IMR-90 (cell line): ENCODE measurements at regions not wholly inside any gene's neighbourhood (a gene's known extent, or its start where the extent isn't known, plus 50 kb on each side); places are given as distances from the start of the nearest gene placed in this dataset.

Experiments
- ATAC-seq: fragments of 200-7000 bp; cut with Tn5 transposase; 2 replicates; pipeline ENCODE4 v1.9.1; 2020; ENCODE audit warnings: low read depth, mild to moderate bottlenecking, moderate library complexity
- BruUV-seq: library from RNA; stranded (reverse); fragments of 400-500 nt; replicated peaks from 2 replicates; lab custom pipeline; 2021; lab: Mats Ljungman, UMichigan
- CTCF ChIA-PET: fragments of 300-600 bp; formaldehyde crosslinking; extraction: SDS; loops from one replicate; lab custom pipeline; 2021; ENCODE audit warnings: antibody characterized with exemption; lab: Yijun Ruan, JAX
- POLR2A ChIA-PET: fragments of 300-600 bp; sonication (Branson Sonifier 250); formaldehyde crosslinking; loops from one replicate; lab custom pipeline; 2022; ENCODE audit warnings: antibody characterized with exemption; ENCODE audit not compliant: unreplicated experiment; lab: Charles Lee
- DNase-seq: peaks from one replicate; pipeline ENCODE4 v3.0.0; 2013
- H2AFZ ChIP-seq: replicated peaks from 2 replicates; pipeline ENCODE3; 2013; ENCODE audit warnings: low read length, mild to moderate bottlenecking; ENCODE audit not compliant: poor library complexity
- H2AK5ac ChIP-seq: 2 replicates; pipeline ENCODE4 v1.6.1; 2013; ENCODE audit warnings: low read depth, low read length, inconsistent platforms
- H2AK9ac ChIP-seq: replicated peaks from 2 replicates; pipeline ENCODE3; 2013; ENCODE audit warnings: mild to moderate bottlenecking, low read depth, low read length, moderate library complexity; ENCODE audit not compliant: poor library complexity
- H2BK120ac ChIP-seq: 2 replicates; pipeline ENCODE4 v1.6.1; 2013; ENCODE audit warnings: low read depth, low read length, inconsistent platforms
- H2BK15ac ChIP-seq: 3 replicates; pipeline ENCODE4 v1.6.1; 2013; ENCODE audit warnings: low read depth, low read length, inconsistent platforms
- H2BK20ac ChIP-seq: 2 replicates; pipeline ENCODE4 v1.6.1; 2013; ENCODE audit warnings: low read depth, mild to moderate bottlenecking, inconsistent platforms, low read length, moderate library complexity
- H2BK5ac ChIP-seq: 2 replicates; pipeline ENCODE4 v1.6.1; 2013; ENCODE audit warnings: mild to moderate bottlenecking, low read depth, low read length, inconsistent platforms; ENCODE audit not compliant: poor library complexity, severe bottlenecking
- H3K14ac ChIP-seq: replicated peaks from 2 replicates; pipeline ENCODE4 v1.6.1; 2013; ENCODE audit warnings: low read depth, low read length, inconsistent platforms
- H3K18ac ChIP-seq: 2 replicates; pipeline ENCODE4 v1.6.1; 2013; ENCODE audit warnings: low read depth, low read length, control low read depth
- H3K23ac ChIP-seq: 2 replicates; pipeline ENCODE4 v1.6.1; 2013; ENCODE audit warnings: low read depth, low read length, inconsistent platforms
- H3K27ac ChIP-seq: 2 replicates; pipeline ENCODE4 v1.5.1; 2013; ENCODE audit warnings: mild to moderate bottlenecking, control low read depth, low read length; ENCODE audit not compliant: insufficient read depth
- H3K27me3 ChIP-seq: 2 replicates; pipeline ENCODE4 v1.6.1; 2013; ENCODE audit warnings: low read length; ENCODE audit not compliant: control insufficient read depth, insufficient read depth
- H3K36me3 ChIP-seq: 2 replicates; pipeline ENCODE4 v1.6.1; 2013; ENCODE audit warnings: low read length, mixed read lengths; ENCODE audit not compliant: control insufficient read depth, insufficient read depth
- H3K4ac ChIP-seq: 2 replicates; pipeline ENCODE4 v1.6.1; 2013; ENCODE audit warnings: low read depth, low read length, inconsistent platforms
- H3K4me1 ChIP-seq: 2 replicates; pipeline ENCODE4 v1.6.1; 2013; ENCODE audit warnings: low read length, mixed read lengths; ENCODE audit not compliant: control insufficient read depth, insufficient read depth
- H3K4me2 ChIP-seq: 2 replicates; pipeline ENCODE4 v1.6.1; 2013; ENCODE audit warnings: low read depth, mild to moderate bottlenecking, control low read depth, low read length, moderate library complexity
- H3K4me3 ChIP-seq: 2 replicates; pipeline ENCODE4 v1.5.1; 2013; ENCODE audit warnings: low read depth, mild to moderate bottlenecking, control low read depth, low read length, moderate library complexity; ENCODE audit not compliant: insufficient read depth
- H3K56ac ChIP-seq: 2 replicates; pipeline ENCODE4 v1.6.1; 2013; ENCODE audit warnings: low read length, inconsistent platforms; ENCODE audit not compliant: insufficient read depth; ENCODE audit errors: extremely low read depth
- H3K79me1 ChIP-seq, 2 experiments: 2 replicates each; pipeline ENCODE4 v1.6.1; 2013; ENCODE audit warnings: low read length in 2 of 2, inconsistent platforms in 1 of 2, low read depth in 1 of 2
- H3K9ac ChIP-seq: 2 replicates; pipeline ENCODE4 v1.6.1; 2013; ENCODE audit warnings: low read depth, low read length, control low read depth
- H3K9me1 ChIP-seq: 2 replicates; pipeline ENCODE4 v1.6.1; 2013; ENCODE audit warnings: low read length, inconsistent platforms; ENCODE audit not compliant: insufficient read depth
- H3K9me3 ChIP-seq: 2 replicates; pipeline ENCODE4 v1.6.1; 2013; ENCODE audit warnings: low read length; ENCODE audit not compliant: control insufficient read depth, insufficient read depth
- H4K20me1 ChIP-seq: 2 replicates; pipeline ENCODE4 v1.6.1; 2013; ENCODE audit warnings: low read length, inconsistent platforms; ENCODE audit not compliant: insufficient read depth
- H4K5ac ChIP-seq: 2 replicates; pipeline ENCODE4 v1.6.1; 2013; ENCODE audit warnings: mild to moderate bottlenecking, low read depth, low read length, control low read depth
- H4K8ac ChIP-seq, 2 experiments: 2 replicates each; pipeline ENCODE4 v1.6.1; 2013; ENCODE audit warnings: low read depth in 2 of 2, low read length in 2 of 2, control low read depth in 1 of 2, inconsistent platforms in 1 of 2
- H4K91ac ChIP-seq: 2 replicates; pipeline ENCODE4 v1.6.1; 2013; ENCODE audit warnings: low read depth, low read length, inconsistent platforms; ENCODE audit not compliant: insufficient read depth
- BHLHE40 ChIP-seq: fragments of 150-350 bp; IDR thresholded peaks from 2 replicates; pipeline ENCODE4 v1.6.1; 2016; ENCODE audit warnings: mild to moderate bottlenecking, low read depth, low read length
- CEBPB ChIP-seq: IDR thresholded peaks from 2 replicates; pipeline ENCODE4 v1.6.1; 2012; ENCODE audit warnings: low read depth, low read length, improper control_type of control experiment
- CTCF ChIP-seq: conservative IDR thresholded peaks from 2 replicates; pipeline ENCODE4 v1.5.1; 2012; ENCODE audit warnings: mild to moderate bottlenecking, low read depth, low read length, improper control_type of control experiment
- ELK1 ChIP-seq: fragments of 150-350 bp; IDR thresholded peaks from 2 replicates; pipeline ENCODE4 v1.6.1; 2016; ENCODE audit warnings: low read depth, mild to moderate bottlenecking, low read length, moderate library complexity, borderline replicate concordance
- MXI1 ChIP-seq: IDR thresholded peaks from 2 replicates; pipeline ENCODE4 v1.6.1; 2012; ENCODE audit warnings: low read depth, mild to moderate bottlenecking, low read length, moderate library complexity, borderline replicate concordance
- NFE2L2 ChIP-seq: fragments of 150-350 bp; IDR thresholded peaks from 2 replicates; pipeline ENCODE4 v1.6.1; 2016; ENCODE audit warnings: low read depth, mild to moderate bottlenecking, low read length
- RAD21 ChIP-seq: IDR thresholded peaks from 2 replicates; pipeline ENCODE4 v1.6.1; 2012; ENCODE audit warnings: low read length, improper control_type of control experiment
- RCOR1 ChIP-seq: IDR thresholded peaks from 2 replicates; pipeline ENCODE4 v1.6.1; 2012; ENCODE audit warnings: mild to moderate bottlenecking, low read length, improper control_type of control experiment; ENCODE audit not compliant: insufficient replicate concordance
- SMC3 ChIP-seq: fragments of 150-350 bp; IDR thresholded peaks from 2 replicates; pipeline ENCODE4 v1.6.1; 2016; ENCODE audit warnings: low read depth, mild to moderate bottlenecking, antibody characterized with exemption, low read length, moderate library complexity
- USF2 ChIP-seq: fragments of 150-350 bp; IDR thresholded peaks from 2 replicates; pipeline ENCODE4 v1.6.1; 2017; ENCODE audit warnings: mild to moderate bottlenecking, antibody characterized with exemption, low read length, low read depth
- WGBS, 2 experiments: methylation state at CpG; one replicate each; pipeline versions ENCODE4 v1.1.5 to v1.1.7; 2013; ENCODE audit warnings: missing lambda C conversion rate in 2 of 2; ENCODE audit not compliant: insufficient read length in 1 of 2; ENCODE audit errors: extremely low coverage in 2 of 2; 5-methylcytosine and 5-hydroxymethylcytosine counted together
- dilution Hi-C: fragments of 300-500 bp; cut with HindIII; formaldehyde crosslinking; loops from one replicate; pipeline ENCODE4 v1.14.3; 2018; ENCODE audit warnings: low sequenced_read_pairs; ENCODE audit not compliant: unreplicated experiment
- in situ Hi-C: fragments of 300-500 bp; cut with MboI; formaldehyde crosslinking; loops from 3 replicates; pipeline ENCODE4 v1.14.3; 2019; ENCODE audit warnings: low sequenced_read_pairs, inconsistent platforms, mixed read lengths
- intact Hi-C: fragments of 100-400 bp; cut with micrococcal nuclease; formaldehyde crosslinking; loops from 2 replicates; pipeline ENCODE4 v1.10.0; 2022

- H2BK15ac ChIP-seq, result no peak overlapping the region
- no peak overlapping the region for H3K23ac ChIP-seq
- H4K91ac ChIP-seq, result no peak overlapping the region
- dilution Hi-C loops (no loop called here), in situ Hi-C loops (no loop called here), intact Hi-C loops (no loop called here)
- H2AK9ac ChIP-seq, result no peak overlapping the region
- H2AFZ ChIP-seq, result no peak overlapping the region
- H3K4ac ChIP-seq, result no peak overlapping the region
- H3K9ac ChIP-seq, result no peak overlapping the region
- ChIA-PET POLR2A (no interaction called here), CTCF (no interaction called here)
- H3K27ac ChIP-seq, result no peak overlapping the region
- H3K4me2 ChIP-seq, result no peak overlapping the region
- no peaks in the 10 kb centered on the region for H4K20me1 ChIP-seq
- H2BK5ac ChIP-seq, result no peak overlapping the region
- no peak overlapping the region for H2BK120ac ChIP-seq
- no peaks in the 10 kb centered on the region for H3K9me3 ChIP-seq
- H3K14ac ChIP-seq, result no peak overlapping the region
- no peak overlapping the region for H4K5ac ChIP-seq
- no peak overlapping the region for H4K8ac ChIP-seq
- no peak overlapping the region for H3K4me3 ChIP-seq
- no peak overlapping the region for H3K18ac ChIP-seq
- WGBS, 2 experiments, result 0% methylated on average over 1 of the region's 2 CpGs; no CpG with 5 or more reads in 1 of the 2 experiments
- no peak overlapping the region for H2BK20ac ChIP-seq
- H3K36me3 ChIP-seq, result no peaks in the 10 kb centered on the region
- no peak overlapping the region for H2AK5ac ChIP-seq
- H3K9me1 ChIP-seq, result no peaks in the 10 kb centered on the region
- no peaks in the 10 kb centered on the region for H3K27me3 ChIP-seq
- H3K79me1 ChIP-seq, result no peaks in the 10 kb centered on the region
- H3K4me1 ChIP-seq, result no peaks in the 10 kb centered on the region
- BruUV-seq, result no TSS peak
- no peak for TF ChIP-seq CTCF
- TF ChIP-seq BHLHE40, result no peak
- TF ChIP-seq MXI1, result no peak
- TF ChIP-seq RCOR1, result no peak
- no peak for TF ChIP-seq RAD21
- TF ChIP-seq NFE2L2, result no peak
- TF ChIP-seq ELK1, result no peak
- TF ChIP-seq USF2, result no peak
- TF ChIP-seq CEBPB, result no peak
- no peak for TF ChIP-seq SMC3
- DNase-seq (no peak), ATAC-seq (no peak)
- no peak overlapping the region for H3K56ac ChIP-seq
Measured at GRCh38 chr5:168172760-168173223, 118.7 kb upstream of the WWC1 start.
